Body of pancreas (tissue), 4 donors: ENCODE measurements at regions not wholly inside any gene's neighbourhood (a gene's known extent, or its start where the extent isn't known, plus 50 kb on each side); places are given as distances from the start of the nearest gene placed in this dataset.

Experiments used
- ATAC-seq: fragments of 150-250 bp; one replicate; pipeline ENCODE4 v1.9.1; 2016
- DNase-seq, 4 donors: peaks; one replicate each; pipeline ENCODE4 v3.0.0-alpha.2; 2019
- H3K27ac ChIP-seq, 4 donors: fragments of 200-600 bp; sonication (generic); 1 replicate in 3 of 4; 2 replicates in 1 of 4; pipeline versions ENCODE4 v1.5.1 to v1.6.1; 2016 to 2019; ENCODE audit warnings: mild to moderate bottlenecking in 1 of 4, mixed read lengths in 1 of 4, moderate library complexity in 1 of 4
- H3K27me3 ChIP-seq, 2 donors: fragments of 200-600 bp; sonication (generic); one replicate each; pipeline ENCODE4 v1.6.0; 2016; ENCODE audit warnings: mild to moderate bottlenecking in 1 of 2
- H3K36me3 ChIP-seq, 2 donors: fragments of 200-600 bp; sonication (generic); replicated peaks in 1 of 2; 2 replicates each; pipeline ENCODE4 v1.5.1; 2016; ENCODE audit warnings: low read depth in 2 of 2; ENCODE audit not compliant: insufficient read depth in 1 of 2
- H3K4me1 ChIP-seq: fragments of 200-600 bp; sonication (generic); one replicate; pipeline ENCODE4 v1.6.0; 2016
- H3K4me3 ChIP-seq, 2 donors: fragments of 200-600 bp; sonication (generic); 1 replicate in 1 of 2; 2 replicates in 1 of 2; pipeline ENCODE4 v1.5.1; 2016 to 2019
- H3K9me3 ChIP-seq, 3 donors: fragments of 200-600 bp; sonication (generic); 1 replicate in 2 of 3; 2 replicates in 1 of 3; pipeline ENCODE4 v1.5.1; 2016
- CTCF ChIP-seq, 7 experiments: fragments of 450-650 bp in 4 of 7; fragments of 200-600 bp in 3 of 7; sonication (generic) in 3 of 7; IDR thresholded peaks; one replicate each; pipeline ENCODE4 v1.5.1; 2016 to 2019; ENCODE audit warnings: antibody characterized with exemption in 7 of 7
- POLR2A ChIP-seq, 3 donors: fragments of 450-650 bp; IDR thresholded peaks; one replicate each; pipeline ENCODE4 v1.6.1; 2016; ENCODE audit warnings: antibody characterized with exemption in 3 of 3, mild to moderate bottlenecking in 2 of 3
- whole genome bisulfite sequencing, 2 donors: methylation state at CpG; one replicate each; pipeline ENCODE4 v1.1.5; 2017; 5-methylcytosine and 5-hydroxymethylcytosine counted together
- intact Hi-C: fragments of 100-400 bp; cut with DNase I; formaldehyde crosslinking; loops from one replicate; pipeline ENCODE4 v1.15.1; 2023

GRCh38 chr4:101730291-101731117 is 60.0 kb upstream of the BANK1 start:
- Histone ChIP-seq H3K27me3 (no peaks in the 10 kb centered on the region), H3K36me3 (no peaks in the 10 kb centered on the region), H3K27ac (no peak overlapping the region), H3K4me1 (no peaks in the 10 kb centered on the region), H3K9me3 (no peaks in the 10 kb centered on the region), H3K4me3 (no peak overlapping the region)
- intact Hi-C loops = no loop called here
- TF ChIP-seq POLR2A (IDR thresholded peaks at IDR 0.05) (no peak), CTCF (IDR thresholded peaks at IDR 0.05) (peak; percentile 25 to 81 (median 70))
- peak; percentile 86 for ATAC-seq
- 36 to 38% methylated on average over 4 of the region's 4 CpGs for WGBS, 2 donors
- DNase-seq = peak; percentile 71 to 80 (median 76)

DNA sequence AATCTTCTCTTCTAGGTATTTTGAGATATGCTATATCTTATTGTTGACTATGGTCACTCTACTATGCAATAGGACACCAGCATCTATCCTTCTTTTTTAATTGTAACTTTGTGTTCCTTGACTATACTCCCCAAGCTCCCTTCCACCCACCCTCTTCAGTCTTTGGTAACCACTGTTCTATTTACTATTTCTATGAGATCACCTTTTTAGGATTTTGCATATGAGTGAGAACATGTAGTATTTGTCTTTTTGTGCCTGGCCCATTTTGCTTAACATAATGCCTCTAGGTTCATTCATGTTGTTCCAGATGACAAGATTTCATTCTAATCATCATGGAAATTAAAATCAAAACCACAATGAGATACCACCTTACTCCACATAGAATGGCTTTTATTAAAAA is 63.3 kb upstream of the BANK1 start:
- TF ChIP-seq CTCF (IDR thresholded peaks at IDR 0.05) (no peak), POLR2A (IDR thresholded peaks at IDR 0.05) (no peak)
- no peak for ATAC-seq
- Histone ChIP-seq H3K27me3 (no peaks in the 10 kb centered on the region), H3K4me3 (no peak overlapping the region), H3K9me3 (no peaks in the 10 kb centered on the region), H3K27ac (no peak overlapping the region), H3K36me3 (no peaks in the 10 kb centered on the region), H3K4me1 (no peaks in the 10 kb centered on the region)
- DNase-seq = no peak
- intact Hi-C loops = loop anchor here (10.0 kb wide), 1 partner anchor 562 kb away; no protein-coding TSS in a partner anchor

DNA sequence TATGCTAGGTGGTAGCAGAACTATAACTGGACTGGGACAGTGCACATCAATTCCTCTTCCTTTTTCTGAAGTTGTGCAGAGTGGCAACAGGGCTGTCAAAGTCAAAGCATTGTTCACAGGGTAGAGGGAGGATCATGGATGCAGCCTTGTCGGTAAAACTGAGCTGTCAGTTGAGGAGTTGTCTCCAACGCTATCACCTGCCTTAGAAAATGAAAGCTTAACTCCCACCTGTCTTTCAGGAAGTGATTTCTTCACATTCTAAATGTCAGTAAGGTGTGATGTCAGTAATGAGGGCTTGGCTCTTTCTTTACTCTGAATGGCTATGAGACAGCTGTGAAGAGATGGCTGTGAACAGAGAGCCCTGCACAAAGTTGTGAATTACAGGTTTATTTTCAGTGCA is 66.4 kb upstream of the BANK1 start:
- TF ChIP-seq POLR2A (IDR thresholded peaks at IDR 0.05) (no peak), CTCF (IDR thresholded peaks at IDR 0.05) (no peak)
- Histone ChIP-seq H3K9me3 (no peaks in the 10 kb centered on the region), H3K4me1 (no peaks in the 10 kb centered on the region), H3K4me3 (no peak overlapping the region), H3K27ac (no peak overlapping the region), H3K27me3 (no peaks in the 10 kb centered on the region), H3K36me3 (no peaks in the 10 kb centered on the region)
- intact Hi-C loops = loop anchor here (10.0 kb wide), 1 partner anchor 559 kb away; no protein-coding TSS in a partner anchor
- DNase-seq (no peak), ATAC-seq (no peak)
- WGBS, 2 donors = 61 to 64% methylated on average over 2 of the region's 2 CpGs

DNA sequence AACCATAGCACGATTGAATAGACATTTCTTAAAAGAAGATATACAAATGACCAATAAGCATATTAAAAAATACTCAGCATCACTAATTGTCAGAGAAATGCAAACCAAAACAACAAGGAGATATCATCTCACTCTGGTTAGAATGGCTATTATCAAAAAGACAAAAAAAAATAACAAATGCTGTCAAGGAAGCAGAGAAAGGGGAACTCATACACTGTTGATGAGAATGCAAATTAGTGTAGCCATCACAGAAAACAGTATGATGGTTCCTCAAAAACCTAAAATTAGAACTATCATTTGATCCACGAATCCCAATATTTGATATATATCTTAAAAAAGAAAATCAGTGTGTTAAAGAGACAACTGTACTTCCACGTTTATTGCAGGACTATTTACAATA is 71.7 kb upstream of the BANK1 start:
- no peak for TF ChIP-seq POLR2A (IDR thresholded peaks at IDR 0.05)
- no peak for TF ChIP-seq CTCF (IDR thresholded peaks at IDR 0.05)
- H3K27ac ChIP-seq = no peak overlapping the region
- no peaks in the 10 kb centered on the region for H3K36me3 ChIP-seq
- no peak for DNase-seq
- 57 to 59% methylated on average over 3 of the region's 3 CpGs for WGBS, 2 donors
- no peak for ATAC-seq
- no peaks in the 10 kb centered on the region for H3K27me3 ChIP-seq
- peaks cover 0 to 5% (median 0%) of the 10 kb centered on the region in 3 donors for H3K9me3 ChIP-seq
- H3K4me3 ChIP-seq = no peak overlapping the region
- H3K4me1 ChIP-seq = no peaks in the 10 kb centered on the region
- intact Hi-C loops = no loop called here
